HCT116 (cell line): ENCODE measurements at regions not wholly inside any gene's neighbourhood (a gene's known extent, or its start where the extent isn't known, plus 50 kb on each side); places are given as distances from the start of the nearest gene placed in this dataset.

ENCODE experiments used
- ATAC-seq: fragments of 200-7000 bp; cut with Tn5 transposase; 2 replicates; pipeline ENCODE4 v1.9.1; 2020; ENCODE audit warnings: mild to moderate bottlenecking, moderate library complexity
- BruUV-seq: library from RNA; stranded (reverse); fragments of 400-500 nt; replicated peaks from 2 replicates; lab custom pipeline; 2021; lab: Mats Ljungman, UMichigan
- CTCF ChIA-PET: fragments of 300-600 bp; sonication (Branson Sonifier 250); formaldehyde crosslinking; loops from one replicate; lab custom pipeline; 2021; ENCODE audit warnings: antibody characterized with exemption; lab: Charles Lee
- POLR2A ChIA-PET: fragments of 300-600, 350-600 bp; sonication (Branson Sonifier 250); formaldehyde crosslinking; loops from one replicate; lab custom pipeline; 2021; ENCODE audit warnings: antibody characterized with exemption; lab: Charles Lee
- RAD21 ChIA-PET, 2 experiments: fragments of 300-600 bp; sonication (Branson Sonifier 250); formaldehyde crosslinking; loops; one replicate each; lab custom pipeline; 2023; ENCODE audit warnings: low total read pairs in 2 of 2; ENCODE audit not compliant: uncharacterized antibody in 2 of 2, unreplicated experiment in 2 of 2, low non-redundant PET in 1 of 2; lab: Charles Lee
- DNase-seq: peaks from one replicate; pipeline ENCODE4 v3.0.0-alpha.2; 2010; ENCODE audit warnings: low read depth, low spot score
- H2AFZ ChIP-seq: fragments of 200-600 bp; shearing (Covaris generic), sonication (generic); 2 replicates; pipeline ENCODE4 v1.6.1; 2017; ENCODE audit warnings: low read depth, mixed run types, mixed read lengths, antibody characterized with exemption, low read length; ENCODE audit not compliant: poor library complexity, severe bottlenecking
- H3K27ac ChIP-seq: 2 replicates; pipeline ENCODE4 v1.5.1; 2012; ENCODE audit warnings: low read depth, low read length
- H3K27me3 ChIP-seq: fragments of 200-600 bp; sonication (generic); 2 replicates; pipeline ENCODE4 v1.6.1; 2016; ENCODE audit warnings: mixed run types, low read length, mixed read lengths; ENCODE audit not compliant: insufficient read depth
- H3K36me3 ChIP-seq, 2 experiments: fragments of 200-500 bp in 1 of 2; fragments of 200-600 bp in 1 of 2; sonication (Bioruptor generic) in 1 of 2; sonication (generic) in 1 of 2; 2 replicates each; pipeline versions ENCODE4 v1.5.1 to v1.6.1; 2014 to 2016; ENCODE audit warnings: low read length in 2 of 2, inconsistent platforms in 1 of 2, mixed read lengths in 1 of 2, mixed run types in 1 of 2; ENCODE audit not compliant: insufficient read depth in 2 of 2, control insufficient read depth in 1 of 2
- H3K4me1 ChIP-seq, 2 experiments: fragments of 200-600 bp in 1 of 2; sonication (generic) in 1 of 2; 2 replicates each; pipeline versions ENCODE4 v1.5.1 to v1.6.1; 2012 to 2017; ENCODE audit warnings: low read length in 2 of 2, inconsistent platforms in 1 of 2, mild to moderate bottlenecking in 1 of 2, mixed read lengths in 1 of 2, mixed run types in 1 of 2, moderate library complexity in 1 of 2; ENCODE audit not compliant: insufficient read depth in 2 of 2, control insufficient read depth in 1 of 2
- H3K4me2 ChIP-seq: fragments of 200-600 bp; sonication (generic); 2 replicates; pipeline ENCODE4 v1.6.1; 2017; ENCODE audit warnings: mixed run types, low read length, mixed read lengths
- H3K4me3 ChIP-seq, 2 experiments: fragments of 200-600 bp in 1 of 2; sonication (generic) in 1 of 2; replicated peaks in 1 of 2; 2 replicates each; pipeline ENCODE4 v1.5.1; 2011 to 2016; ENCODE audit warnings: low read length in 2 of 2, control low read depth in 1 of 2, low read depth in 1 of 2, mild to moderate bottlenecking in 1 of 2, mixed read lengths in 1 of 2, mixed run types in 1 of 2
- H3K79me2 ChIP-seq: fragments of 200-600 bp; sonication (generic); 2 replicates; pipeline ENCODE4 v1.6.1; 2017; ENCODE audit warnings: mild to moderate bottlenecking, mixed run types, low read length, moderate library complexity, mixed read lengths; ENCODE audit not compliant: insufficient read depth
- H3K9ac ChIP-seq: fragments of 200-600 bp; sonication (generic); 2 replicates; pipeline ENCODE4 v1.6.1; 2016; ENCODE audit warnings: low read length, mixed read lengths
- H3K9me2 ChIP-seq: fragments of 200-600 bp; sonication (generic), shearing (Covaris generic); 2 replicates; pipeline ENCODE4 v1.6.1; 2017; ENCODE audit warnings: mixed run types, mild to moderate bottlenecking, moderate library complexity; ENCODE audit not compliant: insufficient read depth
- H3K9me3 ChIP-seq, 2 experiments: fragments of 200-500 bp in 1 of 2; fragments of 200-600 bp in 1 of 2; sonication (Bioruptor generic) in 1 of 2; sonication (generic) in 1 of 2; 2 replicates each; pipeline ENCODE4 v1.6.1; 2014 to 2017; ENCODE audit warnings: low read length in 2 of 2, mixed read lengths in 2 of 2, inconsistent platforms in 1 of 2, low read depth in 1 of 2, mild to moderate bottlenecking in 1 of 2, mixed run types in 1 of 2, moderate library complexity in 1 of 2; ENCODE audit not compliant: control insufficient read depth in 1 of 2, insufficient read depth in 1 of 2
- H4K20me1 ChIP-seq: fragments of 200-600 bp; sonication (generic), shearing (Covaris generic); 2 replicates; pipeline ENCODE4 v1.6.1; 2017; ENCODE audit warnings: mixed run types, mild to moderate bottlenecking, moderate library complexity; ENCODE audit not compliant: insufficient read depth
- CEBPB ChIP-seq: IDR thresholded peaks from 2 replicates; pipeline ENCODE4 v1.6.1; 2012; ENCODE audit warnings: low read depth
- EGR1 ChIP-seq: IDR thresholded peaks from 2 replicates; pipeline ENCODE4 v1.6.1; 2012; ENCODE audit warnings: low read depth
- EZH2 ChIP-seq: fragments of 200-600 bp; sonication (generic); IDR thresholded peaks from 2 replicates; pipeline ENCODE4 v1.6.1; 2017; ENCODE audit warnings: antibody characterized with exemption, mixed run types
- FOSL1 ChIP-seq: IDR thresholded peaks from 2 replicates; pipeline ENCODE4 v1.6.1; 2012; ENCODE audit warnings: low read depth
- JUND ChIP-seq: IDR thresholded peaks from 2 replicates; pipeline ENCODE4 v1.6.1; 2012
- POLR2A ChIP-seq: IDR thresholded peaks from 2 replicates; pipeline ENCODE4 v1.7.0; 2011; ENCODE audit warnings: borderline replicate concordance; ENCODE audit not compliant: insufficient read depth, insufficient read length; ENCODE audit errors: extremely low read depth
- SRF ChIP-seq: IDR thresholded peaks from 2 replicates; pipeline ENCODE4 v1.6.1; 2012; ENCODE audit warnings: low read depth
- ZNF274 ChIP-seq: fragments of 200-500 bp; sonication (Bioruptor generic); IDR thresholded peaks from 2 replicates; pipeline ENCODE4 v1.6.1; 2014; ENCODE audit warnings: mild to moderate bottlenecking, low read depth, low read length, inconsistent platforms
- intact Hi-C: fragments of 100-400 bp; cut with micrococcal nuclease; formaldehyde crosslinking; loops from 2 replicates; pipeline ENCODE4 v1.10.0; 2022
- TF ChIP-seq, protein P1 (sequence below): IDR thresholded peaks from 2 replicates; pipeline ENCODE4 v1.6.1; 2012
- TF ChIP-seq, protein P2 (sequence below): IDR thresholded peaks from 2 replicates; pipeline ENCODE4 v1.6.1; 2011; ENCODE audit warnings: mild to moderate bottlenecking, low read length, moderate library complexity; ENCODE audit not compliant: insufficient replicate concordance; ENCODE audit errors: extremely low read depth

- H3K4me3 ChIP-seq = no peak overlapping the region
- ATAC-seq = no peak
- intact Hi-C loops = no loop called here
- ChIA-PET RAD21 (no interaction called here), POLR2A (no interaction called here), CTCF (no interaction called here)
- no peaks in the 10 kb centered on the region; the same call in 1 of the 2 replicates for H4K20me1 ChIP-seq
- H3K9me2 ChIP-seq = no peaks in the 10 kb centered on the region
- H2AFZ ChIP-seq = no peak overlapping the region
- H3K27ac ChIP-seq = no peak overlapping the region
- H3K9me3 ChIP-seq = no peaks in the 10 kb centered on the region; a peak in 2 of 4 replicates
- no peaks in the 10 kb centered on the region for H3K79me2 ChIP-seq
- no peak overlapping the region for H3K4me2 ChIP-seq
- no TSS peak for BruUV-seq
- no peaks in the 10 kb centered on the region for H3K36me3 ChIP-seq
- no peak for DNase-seq
- TF ChIP-seq POLR2A (no peak), ZNF274 (no peak)
- H3K9ac ChIP-seq = no peak overlapping the region
- H3K27me3 ChIP-seq = no peaks in the 10 kb centered on the region
- no peaks in the 10 kb centered on the region for H3K4me1 ChIP-seq
Observed at GRCh38 chr5:164487939-164488338, 982.5 kb downstream of the MAT2B start.

- POLR2A ChIA-PET = no interaction called here
- BruUV-seq = no TSS peak
- Histone ChIP-seq H3K4me1 (no peaks in the 10 kb centered on the region), H3K27me3 (no peaks in the 10 kb centered on the region), H3K9ac (no peak overlapping the region), H2AFZ (no peak overlapping the region), H3K79me2 (no peaks in the 10 kb centered on the region), H3K27ac (no peak overlapping the region), H4K20me1 (no peaks in the 10 kb centered on the region), H3K9me3 (peaks cover 0 to 5% of the 10 kb centered on the region in 2 experiments; a peak in 1 of 4 replicates), H3K4me3 (no peak overlapping the region), H3K9me2 (no peaks in the 10 kb centered on the region), H3K4me2 (no peak overlapping the region), H3K36me3 (no peaks in the 10 kb centered on the region)
- DNase-seq = no peak
- intact Hi-C loops = no loop called here
- ATAC-seq = no peak
- CTCF ChIA-PET = no interaction called here
- RAD21 ChIA-PET = no interaction called here
- TF ChIP-seq EZH2 (no peak), EGR1 (no peak), ZNF274 (no peak), FOSL1 (no peak), CEBPB (no peak), SRF (no peak), JUND (no peak)
- TF ChIP-seq, protein P1, sequence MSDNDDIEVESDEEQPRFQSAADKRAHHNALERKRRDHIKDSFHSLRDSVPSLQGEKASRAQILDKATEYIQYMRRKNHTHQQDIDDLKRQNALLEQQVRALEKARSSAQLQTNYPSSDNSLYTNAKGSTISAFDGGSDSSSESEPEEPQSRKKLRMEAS = no peak
- TF ChIP-seq, protein P2, sequence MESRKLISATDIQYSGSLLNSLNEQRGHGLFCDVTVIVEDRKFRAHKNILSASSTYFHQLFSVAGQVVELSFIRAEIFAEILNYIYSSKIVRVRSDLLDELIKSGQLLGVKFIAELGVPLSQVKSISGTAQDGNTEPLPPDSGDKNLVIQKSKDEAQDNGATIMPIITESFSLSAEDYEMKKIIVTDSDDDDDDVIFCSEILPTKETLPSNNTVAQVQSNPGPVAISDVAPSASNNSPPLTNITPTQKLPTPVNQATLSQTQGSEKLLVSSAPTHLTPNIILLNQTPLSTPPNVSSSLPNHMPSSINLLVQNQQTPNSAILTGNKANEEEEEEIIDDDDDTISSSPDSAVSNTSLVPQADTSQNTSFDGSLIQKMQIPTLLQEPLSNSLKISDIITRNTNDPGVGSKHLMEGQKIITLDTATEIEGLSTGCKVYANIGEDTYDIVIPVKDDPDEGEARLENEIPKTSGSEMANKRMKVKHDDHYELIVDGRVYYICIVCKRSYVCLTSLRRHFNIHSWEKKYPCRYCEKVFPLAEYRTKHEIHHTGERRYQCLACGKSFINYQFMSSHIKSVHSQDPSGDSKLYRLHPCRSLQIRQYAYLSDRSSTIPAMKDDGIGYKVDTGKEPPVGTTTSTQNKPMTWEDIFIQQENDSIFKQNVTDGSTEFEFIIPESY = no peak
Observed at GRCh38 chr5:164497311-164498064, 992.1 kb downstream of the MAT2B start.
